ENCODE measurements at regions not wholly inside any gene's neighbourhood (a gene's known extent, or its start where the extent isn't known, plus 50 kb on each side); places are given as distances from the start of the nearest gene placed in this dataset.
"Not testable (repeated sequence)": the region's sequence is repeated elsewhere in the genome, so short reads cannot be mapped to it uniquely, and the experiment has no call there.

GRCh38 chr13:70769817-70770216 lies 661.6 kb upstream of the KLHL1 start:
- Mint-ChIP-seq H3K4me1 (ENCODE audit: low read depth, unreplicated experiment) (no peaks in the 10 kb centered on the region), H3K36me3 (ENCODE audit: unreplicated experiment) (no peaks in the 10 kb centered on the region), H3K27me3 (ENCODE audit: unreplicated experiment) (no peaks in the 10 kb centered on the region), H3K27ac (ENCODE audit: unreplicated experiment) (no peak overlapping the region), H3K9me3 (ENCODE audit: unreplicated experiment) (no peaks in the 10 kb centered on the region), H3K4me3 (ENCODE audit: unreplicated experiment) (no peak overlapping the region)
- no peak for DNase-seq
- no peak for TF ChIP-seq CTCF (IDR thresholded peaks at IDR 0.05; ENCODE audit: partially characterized antibody, unreplicated experiment)

DNA sequence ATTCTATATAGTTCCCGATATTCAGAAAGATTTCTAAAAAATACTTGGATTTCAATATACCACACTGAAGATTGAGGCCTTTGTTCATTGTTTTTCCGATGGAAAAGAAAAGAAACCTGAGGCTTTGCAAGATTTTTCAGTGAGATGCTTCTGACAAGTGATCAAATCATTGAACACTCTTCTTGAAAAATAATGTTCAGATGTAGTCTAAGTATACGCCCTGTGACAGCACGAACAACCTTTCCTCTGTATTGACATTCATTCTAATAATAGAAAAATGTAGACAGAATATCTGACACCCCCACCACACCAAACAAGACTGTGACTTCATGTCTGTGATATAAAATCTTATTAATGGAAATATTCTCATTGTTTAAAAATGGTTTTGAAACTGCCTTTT lies 650.7 kb upstream of the KLHL1 start:
- Mint-ChIP-seq H3K9me3 (ENCODE audit: unreplicated experiment) (no peaks in the 10 kb centered on the region), H3K4me1 (ENCODE audit: low read depth, unreplicated experiment) (no peaks in the 10 kb centered on the region), H3K27me3 (ENCODE audit: unreplicated experiment) (no peaks in the 10 kb centered on the region), H3K4me3 (ENCODE audit: unreplicated experiment) (no peak overlapping the region), H3K36me3 (ENCODE audit: unreplicated experiment) (no peaks in the 10 kb centered on the region), H3K27ac (ENCODE audit: unreplicated experiment) (no peak overlapping the region)
- DNase-seq = no peak
- no peak for TF ChIP-seq CTCF (IDR thresholded peaks at IDR 0.05; ENCODE audit: partially characterized antibody, unreplicated experiment)

DNA sequence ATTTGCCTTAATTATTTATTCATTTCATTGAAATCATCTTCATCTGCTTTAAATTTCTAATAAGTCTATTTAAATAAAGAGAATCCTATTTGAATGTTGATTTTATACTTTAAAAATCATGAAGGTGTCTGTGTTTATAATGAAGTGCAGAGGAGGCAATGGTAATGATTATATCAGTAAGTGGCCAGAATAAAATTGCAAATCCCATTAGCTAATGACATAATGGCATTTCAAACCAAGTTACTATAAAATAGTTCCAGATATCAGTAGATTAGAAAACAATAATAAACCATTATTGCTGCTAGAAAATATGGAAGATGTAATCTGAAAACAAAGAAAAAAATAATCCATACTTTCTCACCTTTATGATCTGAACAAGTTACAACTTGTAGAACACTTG lies 647.8 kb upstream of the KLHL1 start:
- Mint-ChIP-seq H3K27ac (ENCODE audit: unreplicated experiment) (no peak overlapping the region), H3K36me3 (ENCODE audit: unreplicated experiment) (no peaks in the 10 kb centered on the region), H3K4me3 (ENCODE audit: unreplicated experiment) (no peak overlapping the region), H3K9me3 (ENCODE audit: unreplicated experiment) (no peaks in the 10 kb centered on the region), H3K27me3 (ENCODE audit: unreplicated experiment) (no peaks in the 10 kb centered on the region), H3K4me1 (ENCODE audit: low read depth, unreplicated experiment) (no peaks in the 10 kb centered on the region)
- TF ChIP-seq CTCF (IDR thresholded peaks at IDR 0.05; ENCODE audit: partially characterized antibody, unreplicated experiment) = no peak
- DNase-seq = no peak

DNA sequence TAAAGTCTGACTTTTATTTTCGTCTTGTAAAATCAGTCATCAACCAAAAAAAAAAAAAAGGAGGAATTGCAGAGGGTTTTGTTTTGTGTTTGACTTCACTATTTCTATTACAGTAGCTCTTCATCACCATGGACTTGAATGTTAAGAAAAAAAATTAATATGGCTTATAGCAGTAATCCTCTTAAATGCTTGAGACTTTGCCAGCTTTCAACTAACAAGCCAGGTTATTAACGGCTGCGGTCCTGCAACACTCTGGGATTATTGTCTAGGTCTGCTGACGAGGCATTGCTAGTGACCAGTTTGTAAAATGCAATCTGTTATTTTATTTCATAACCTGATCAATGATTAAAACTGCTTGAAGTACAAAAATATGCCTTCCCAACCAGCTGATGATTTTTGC lies 647.2 kb upstream of the KLHL1 start:
- no peaks in the 10 kb centered on the region for H3K36me3 Mint-ChIP-seq (ENCODE audit: unreplicated experiment)

DNA sequence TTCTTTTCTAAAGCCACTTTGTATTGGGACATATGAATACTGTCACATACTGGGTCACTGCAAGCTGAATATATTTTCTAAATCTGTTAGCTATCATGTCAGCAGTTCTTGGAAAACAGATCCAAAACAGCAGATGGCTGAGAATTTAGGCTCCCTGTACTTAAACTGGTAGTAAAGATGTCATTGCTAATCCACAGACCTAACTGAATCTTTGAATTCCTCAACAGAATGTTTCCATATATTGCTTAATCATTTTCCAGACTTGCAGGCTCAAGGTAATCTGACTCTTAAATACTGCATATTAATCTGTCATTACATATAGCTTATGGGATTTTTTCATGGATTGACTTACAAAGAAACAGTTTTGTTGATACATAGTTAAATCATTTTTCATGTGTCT lies 639.0 kb upstream of the KLHL1 start:
- Mint-ChIP-seq H3K27me3 (ENCODE audit: unreplicated experiment) (no peaks in the 10 kb centered on the region), H3K36me3 (ENCODE audit: unreplicated experiment) (no peaks in the 10 kb centered on the region), H3K4me1 (ENCODE audit: low read depth, unreplicated experiment) (peaks cover 4% of the 10 kb centered on the region), H3K4me3 (ENCODE audit: unreplicated experiment) (no peak overlapping the region), H3K27ac (ENCODE audit: unreplicated experiment) (no peak overlapping the region), H3K9me3 (ENCODE audit: unreplicated experiment) (no peaks in the 10 kb centered on the region)
- DNase-seq = no peak
- TF ChIP-seq CTCF (IDR thresholded peaks at IDR 0.05; ENCODE audit: partially characterized antibody, unreplicated experiment) = no peak

More for the DNA sequence above, 647.2 kb upstream of the KLHL1 start:
- TF ChIP-seq CTCF (IDR thresholded peaks at IDR 0.05; ENCODE audit: partially characterized antibody, unreplicated experiment) = no peak
- no peak for DNase-seq
- no peaks in the 10 kb centered on the region for H3K9me3 Mint-ChIP-seq (ENCODE audit: unreplicated experiment)
- no peak overlapping the region for H3K27ac Mint-ChIP-seq (ENCODE audit: unreplicated experiment)
- H3K27me3 Mint-ChIP-seq (ENCODE audit: unreplicated experiment) = no peaks in the 10 kb centered on the region
- no peaks in the 10 kb centered on the region for H3K4me1 Mint-ChIP-seq (ENCODE audit: low read depth, unreplicated experiment)
- no peak overlapping the region for H3K4me3 Mint-ChIP-seq (ENCODE audit: unreplicated experiment)

DNA sequence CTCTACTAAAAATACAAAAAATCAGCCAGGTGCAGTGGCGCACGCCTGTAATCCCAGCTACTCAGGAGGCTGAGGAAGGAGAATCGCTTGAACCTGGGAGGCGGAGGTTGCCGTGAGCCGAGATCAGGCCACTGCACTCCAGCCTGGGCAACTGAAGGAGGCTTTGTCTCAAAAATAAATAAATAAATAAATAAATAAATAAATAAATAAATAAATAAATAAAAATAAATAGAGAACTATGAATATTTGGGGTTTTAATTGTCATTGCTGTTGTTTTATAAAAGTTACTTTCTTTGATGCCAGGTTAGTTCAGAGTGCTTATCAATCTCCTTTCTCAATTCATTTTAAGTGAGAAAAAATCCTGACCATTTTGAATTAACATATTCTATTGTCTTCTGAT lies 638.2 kb upstream of the KLHL1 start:
- H3K27ac Mint-ChIP-seq (ENCODE audit: unreplicated experiment); H3K9me3 Mint-ChIP-seq (ENCODE audit: unreplicated experiment); H3K27me3 Mint-ChIP-seq (ENCODE audit: unreplicated experiment); H3K4me1 Mint-ChIP-seq (ENCODE audit: low read depth, unreplicated experiment); H3K4me3 Mint-ChIP-seq (ENCODE audit: unreplicated experiment); DNase-seq; H3K36me3 Mint-ChIP-seq (ENCODE audit: unreplicated experiment): not testable (repeated sequence)
